ENCODE measurements at regions not wholly inside any gene's neighbourhood (a gene's known extent, or its start where the extent isn't known, plus 50 kb on each side); places are given as distances from the start of the nearest gene placed in this dataset.
"Not testable (repeated sequence)": the region's sequence is repeated elsewhere in the genome, so short reads cannot be mapped to it uniquely, and the experiment has no call there.

- no peak for DNase-seq (ENCODE audit: low read depth)
Measured at GRCh38 chrX:1059576-1060561, 152.6 kb downstream of the CRLF2 start.

- not testable (repeated sequence) for DNase-seq (ENCODE audit: low read depth)
Measured at GRCh38 chrX:1053600-1053999, 158.8 kb downstream of the CRLF2 start.

- no peak for DNase-seq (ENCODE audit: low read depth)
Measured at GRCh38 chrX:1053072-1053471, 159.4 kb downstream of the CRLF2 start.

- no peak for DNase-seq (ENCODE audit: low read depth)
Measured at GRCh38 chrX:1052021-1052420, 160.4 kb downstream of the CRLF2 start.

- DNase-seq (ENCODE audit: low read depth) = no peak
Measured at GRCh38 chrX:1051421-1051820, 161.0 kb downstream of the CRLF2 start.

GRCh38 chrX:1045680-1046314 lies 166.7 kb downstream of the CRLF2 start:
- no peak for DNase-seq (ENCODE audit: low read depth)

- no peak for DNase-seq (ENCODE audit: low read depth)
Measured at GRCh38 chrX:1041091-1041490, 171.4 kb downstream of the CRLF2 start.

- not testable (repeated sequence) for DNase-seq (ENCODE audit: low read depth)
Measured at GRCh38 chrX:1035931-1036330, 176.5 kb downstream of the CRLF2 start.

GRCh38 chrX:1035206-1035605 lies 177.2 kb downstream of the CRLF2 start:
- no peak for DNase-seq (ENCODE audit: low read depth)

- no peak for DNase-seq (ENCODE audit: low read depth)
Measured at GRCh38 chrX:1034717-1035116, 177.7 kb downstream of the CRLF2 start.

- no peak for DNase-seq (ENCODE audit: low read depth)
Measured at GRCh38 chrX:1031521-1032430, 180.7 kb downstream of the CRLF2 start.

GRCh38 chrX:1029494-1029893 lies 183.0 kb downstream of the CRLF2 start:
- DNase-seq (ENCODE audit: low read depth) = no peak

- DNase-seq (ENCODE audit: low read depth) = no peak
Measured at GRCh38 chrX:1027680-1028079, 184.8 kb downstream of the CRLF2 start.

- DNase-seq (ENCODE audit: low read depth) = no peak
Measured at GRCh38 chrX:1027133-1027532, 185.3 kb downstream of the CRLF2 start.

- DNase-seq (ENCODE audit: low read depth) = no peak
Measured at GRCh38 chrX:1026263-1027015, 186.0 kb downstream of the CRLF2 start.

GRCh38 chrX:1025413-1025812 lies 187.0 kb downstream of the CRLF2 start:
- DNase-seq (ENCODE audit: low read depth) = no peak

- DNase-seq (ENCODE audit: low read depth) = peak; percentile 5
Measured at GRCh38 chrX:1023676-1024075, 188.8 kb downstream of the CRLF2 start.

GRCh38 chrX:1021314-1021993 lies 191.0 kb downstream of the CRLF2 start:
- DNase-seq (ENCODE audit: low read depth) = not testable (repeated sequence)

GRCh38 chrX:1020634-1021166 lies 191.7 kb downstream of the CRLF2 start:
- DNase-seq (ENCODE audit: low read depth) = no peak

- DNase-seq (ENCODE audit: low read depth) = peak; percentile 12
Measured at GRCh38 chrX:1016926-1017325, 195.5 kb downstream of the CRLF2 start.

- DNase-seq (ENCODE audit: low read depth) = not testable (repeated sequence)
Measured at GRCh38 chrX:1016281-1016680, 196.2 kb downstream of the CRLF2 start.
